NB4 (cell line): ENCODE measurements at regions not wholly inside any gene's neighbourhood (a gene's known extent, or its start where the extent isn't known, plus 50 kb on each side); places are given as distances from the start of the nearest gene placed in this dataset.
A peak's percentile ranks its signal among the peaks of the same experiment; 100 is the strongest.
"Not testable (repeated sequence)": the region's sequence is repeated elsewhere in the genome, so short reads cannot be mapped to it uniquely, and the experiment has no call there.

Experiments used
- DNase-seq: peaks from one replicate; pipeline ENCODE4 v3.0.0; 2010; ENCODE audit warnings: low read depth
- H3K4me3 ChIP-seq: one replicate; pipeline ENCODE4 v1.5.1; 2011; ENCODE audit warnings: mild to moderate bottlenecking, low read depth, low read length, moderate library complexity
- MYC ChIP-seq: IDR thresholded peaks from 2 replicates; pipeline ENCODE4 v1.6.1; 2011; ENCODE audit warnings: low read depth, low read length
- POLR2A ChIP-seq: IDR thresholded peaks from 2 replicates; pipeline ENCODE4 v1.6.1; 2011; ENCODE audit warnings: mild to moderate bottlenecking; ENCODE audit not compliant: insufficient read length; ENCODE audit errors: extremely low read depth
- TF ChIP-seq, protein P1 (sequence below): IDR thresholded peaks from one replicate; pipeline ENCODE4 v1.5.1; 2012; ENCODE audit warnings: low read depth, low read length
- TF ChIP-seq, protein P2 (sequence below): IDR thresholded peaks from 2 replicates; pipeline ENCODE4 v1.6.1; 2011; ENCODE audit warnings: low read depth, low read length

DNA sequence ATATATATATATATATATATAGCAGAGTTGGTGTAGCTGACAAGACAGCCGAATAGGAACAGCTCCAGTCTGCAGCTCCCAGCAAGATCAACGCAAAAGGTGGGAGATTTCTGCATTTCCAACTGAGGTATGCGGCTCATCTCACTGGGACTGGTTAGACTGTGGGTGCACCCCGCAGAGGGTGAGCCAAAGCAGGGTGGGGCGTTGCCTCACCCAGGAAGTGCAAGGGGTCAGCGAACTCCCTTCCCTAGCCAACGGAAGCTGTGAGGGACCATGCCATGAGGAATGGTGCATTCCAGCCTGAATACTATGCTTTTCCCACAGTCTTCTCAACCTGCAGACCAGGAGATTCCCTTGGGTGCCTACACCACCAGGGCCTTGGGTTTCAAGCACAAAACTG lies 81.7 kb upstream of the ST3GAL6 start:
- no peak for DNase-seq
- TF ChIP-seq, protein P1, sequence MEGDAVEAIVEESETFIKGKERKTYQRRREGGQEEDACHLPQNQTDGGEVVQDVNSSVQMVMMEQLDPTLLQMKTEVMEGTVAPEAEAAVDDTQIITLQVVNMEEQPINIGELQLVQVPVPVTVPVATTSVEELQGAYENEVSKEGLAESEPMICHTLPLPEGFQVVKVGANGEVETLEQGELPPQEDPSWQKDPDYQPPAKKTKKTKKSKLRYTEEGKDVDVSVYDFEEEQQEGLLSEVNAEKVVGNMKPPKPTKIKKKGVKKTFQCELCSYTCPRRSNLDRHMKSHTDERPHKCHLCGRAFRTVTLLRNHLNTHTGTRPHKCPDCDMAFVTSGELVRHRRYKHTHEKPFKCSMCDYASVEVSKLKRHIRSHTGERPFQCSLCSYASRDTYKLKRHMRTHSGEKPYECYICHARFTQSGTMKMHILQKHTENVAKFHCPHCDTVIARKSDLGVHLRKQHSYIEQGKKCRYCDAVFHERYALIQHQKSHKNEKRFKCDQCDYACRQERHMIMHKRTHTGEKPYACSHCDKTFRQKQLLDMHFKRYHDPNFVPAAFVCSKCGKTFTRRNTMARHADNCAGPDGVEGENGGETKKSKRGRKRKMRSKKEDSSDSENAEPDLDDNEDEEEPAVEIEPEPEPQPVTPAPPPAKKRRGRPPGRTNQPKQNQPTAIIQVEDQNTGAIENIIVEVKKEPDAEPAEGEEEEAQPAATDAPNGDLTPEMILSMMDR = no peak
- TF ChIP-seq MYC (no peak), POLR2A (no peak)
- TF ChIP-seq, protein P2, sequence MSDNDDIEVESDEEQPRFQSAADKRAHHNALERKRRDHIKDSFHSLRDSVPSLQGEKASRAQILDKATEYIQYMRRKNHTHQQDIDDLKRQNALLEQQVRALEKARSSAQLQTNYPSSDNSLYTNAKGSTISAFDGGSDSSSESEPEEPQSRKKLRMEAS = no peak
- H3K4me3 ChIP-seq = no peak overlapping the region

DNA sequence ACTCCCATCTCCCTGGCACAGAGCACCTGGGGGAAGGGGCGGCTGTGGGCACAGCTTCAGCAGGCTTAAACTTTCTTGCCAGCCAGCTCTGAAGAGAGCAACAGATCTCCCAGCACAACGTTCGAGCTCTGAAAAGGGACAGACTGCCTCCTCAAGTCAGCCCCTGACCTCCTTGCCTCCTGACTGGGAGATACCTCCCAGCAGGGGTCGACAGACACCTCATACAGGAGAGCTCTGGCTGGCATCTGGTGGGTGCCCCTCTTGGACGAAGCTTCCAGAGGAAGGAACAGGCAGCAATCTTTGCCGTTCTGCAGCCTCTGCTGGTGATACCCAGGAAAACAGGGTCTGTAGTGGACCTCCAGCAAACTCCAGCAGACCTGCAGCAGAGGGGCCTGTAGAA lies 80.7 kb upstream of the ST3GAL6 start:
- not testable (repeated sequence) for H3K4me3 ChIP-seq, DNase-seq

DNA sequence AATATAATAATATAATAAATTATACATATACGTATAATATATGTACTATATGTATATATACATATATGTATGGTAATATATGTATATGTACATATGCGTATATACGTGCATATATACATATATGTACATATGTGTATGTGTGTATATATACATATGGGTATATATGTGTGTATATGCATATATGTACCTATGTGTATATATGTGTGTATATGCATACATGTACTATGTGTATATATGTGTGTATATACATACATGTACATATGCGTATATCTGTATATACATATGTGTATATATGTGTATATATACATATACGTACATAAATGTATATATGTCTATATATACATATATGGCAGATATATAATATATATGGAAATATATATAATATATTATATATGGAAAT lies 74.8 kb upstream of the ST3GAL6 start:
- no peak overlapping the region for H3K4me3 ChIP-seq
- TF ChIP-seq, protein P2 = no peak
- no peak for TF ChIP-seq POLR2A
- TF ChIP-seq, protein P1 = no peak
- no peak for TF ChIP-seq MYC
- no peak for DNase-seq

DNA sequence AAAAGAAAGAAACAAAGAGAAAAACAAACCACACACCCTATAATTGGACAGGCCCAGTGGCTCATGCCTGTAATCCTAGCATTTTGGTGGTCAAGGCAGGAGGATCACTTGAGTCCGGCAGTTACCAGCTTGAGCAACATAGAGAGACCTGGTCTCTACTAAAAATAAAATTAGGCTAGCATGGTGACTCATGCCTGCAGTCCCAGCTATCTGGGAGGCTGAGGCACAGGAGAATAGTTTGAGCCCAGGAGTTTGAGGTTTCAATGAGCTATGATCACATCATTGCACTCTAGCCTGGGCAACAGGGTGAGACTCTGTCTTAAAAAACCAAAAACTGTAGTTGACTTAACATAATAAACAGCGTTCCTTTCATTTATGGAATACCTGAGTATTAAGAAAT lies 72.3 kb upstream of the ST3GAL6 start:
- DNase-seq = peak; percentile 16
- TF ChIP-seq MYC (no peak), POLR2A (no peak)
- no peak overlapping the region for H3K4me3 ChIP-seq

DNA sequence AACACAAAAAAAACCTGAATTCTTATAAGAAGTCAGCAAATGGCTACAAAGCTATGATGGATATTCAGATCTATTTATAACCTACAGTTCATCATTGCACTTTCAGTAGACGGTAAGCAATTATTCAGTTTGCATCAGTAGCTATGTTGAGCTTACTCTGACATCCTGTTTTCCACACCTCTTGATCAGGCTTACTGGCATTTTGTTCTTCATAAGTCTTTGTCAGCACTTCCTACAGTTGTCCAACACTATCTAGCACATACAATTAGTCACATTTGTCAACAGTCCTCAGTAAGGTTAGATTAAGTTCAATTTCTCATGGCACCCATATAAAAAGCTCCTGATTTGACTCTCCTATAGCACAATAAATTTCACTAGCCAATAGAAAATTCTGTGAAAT lies 71.2 kb upstream of the ST3GAL6 start:
- DNase-seq = no peak
- TF ChIP-seq POLR2A = no peak
- TF ChIP-seq, protein P2 = no peak
- TF ChIP-seq, protein P1 = no peak
- TF ChIP-seq MYC = no peak
- no peak overlapping the region for H3K4me3 ChIP-seq

DNA sequence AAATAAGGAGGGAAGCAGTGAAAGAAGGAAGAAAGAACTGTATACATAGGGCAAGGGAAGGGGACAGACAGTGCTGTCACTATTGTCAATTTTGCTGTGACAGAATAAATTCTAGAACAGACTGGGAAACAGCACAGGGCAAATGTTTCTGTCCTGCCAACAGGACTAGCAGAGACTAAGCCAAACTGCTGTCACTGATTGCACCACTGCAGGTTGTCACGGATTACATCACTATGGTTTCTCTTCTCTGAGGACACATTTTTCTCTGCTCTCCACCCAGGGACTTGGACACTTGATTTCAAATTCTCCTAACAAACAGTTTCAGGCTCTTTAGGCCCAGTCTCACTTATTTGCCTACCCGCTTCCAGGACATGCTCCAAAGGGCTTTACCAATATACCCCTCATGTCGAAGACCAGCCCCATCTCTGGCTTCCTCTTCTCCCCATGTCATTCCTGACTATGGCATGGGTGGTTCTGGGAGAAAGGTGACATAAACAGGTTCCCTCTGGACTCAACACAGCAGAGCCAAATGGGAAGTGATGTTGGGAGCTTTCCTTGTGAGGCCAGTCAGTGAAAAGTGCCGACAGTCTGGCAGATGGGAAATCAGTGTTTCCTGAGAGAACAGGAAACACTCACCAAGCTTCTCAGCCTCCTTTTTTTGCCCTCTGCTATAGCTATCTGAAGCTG lies 70.2 kb upstream of the ST3GAL6 start:
- TF ChIP-seq, protein P2 = no peak
- TF ChIP-seq MYC (no peak), POLR2A (no peak)
- TF ChIP-seq, protein P1 = no peak
- no peak overlapping the region for H3K4me3 ChIP-seq
- DNase-seq = peak; percentile 41

DNA sequence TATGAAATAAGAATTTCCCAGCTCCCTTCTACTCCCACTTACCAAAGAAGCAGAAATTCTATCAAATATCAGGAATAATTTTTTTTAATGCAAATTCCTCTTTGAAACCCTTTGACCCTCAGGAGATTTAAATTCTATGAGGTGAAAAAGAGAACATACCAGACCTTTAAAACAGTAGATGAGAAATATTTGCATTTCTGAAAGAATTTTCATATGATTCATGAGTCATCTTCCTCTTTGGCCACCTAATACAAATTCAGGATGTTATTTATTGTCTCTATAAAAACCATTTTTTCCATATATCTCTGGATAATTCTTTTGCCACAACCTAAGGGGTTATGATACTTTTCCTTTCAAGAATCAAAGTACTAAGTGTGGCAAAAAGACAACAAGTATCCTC lies 67.3 kb upstream of the ST3GAL6 start:
- no peak for DNase-seq
- TF ChIP-seq, protein P1 = no peak
- TF ChIP-seq MYC (no peak), POLR2A (no peak)
- TF ChIP-seq, protein P2 = no peak
- no peak overlapping the region for H3K4me3 ChIP-seq

DNA sequence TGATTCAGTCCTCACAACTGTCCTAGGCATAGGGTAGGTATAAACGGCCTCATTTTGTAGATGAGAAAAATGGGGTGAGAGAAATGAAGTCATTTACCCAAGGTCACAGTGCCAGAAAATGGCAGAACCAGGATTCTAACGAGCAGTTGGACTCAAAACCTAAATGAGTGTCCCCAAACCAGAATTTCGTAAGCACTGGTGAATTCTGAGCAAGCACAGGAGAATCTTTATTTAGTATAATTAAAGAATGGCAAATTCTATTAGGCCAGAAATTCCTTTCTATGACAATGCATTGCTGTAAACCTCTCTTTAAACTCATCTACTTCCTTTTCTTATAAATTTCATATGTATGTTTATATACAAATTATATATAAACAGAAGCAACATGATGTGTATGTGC lies 66.8 kb upstream of the ST3GAL6 start:
- H3K4me3 ChIP-seq, DNase-seq: not testable (repeated sequence)
